LNCAP (cell line): ENCODE measurements at regions not wholly inside any gene's neighbourhood (a gene's known extent, or its start where the extent isn't known, plus 50 kb on each side); places are given as distances from the start of the nearest gene placed in this dataset.
A peak's percentile ranks its signal among the peaks of the same experiment; 100 is the strongest.

Experiments
- CTCF ChIP-seq: fragments of 450-650 bp; IDR thresholded peaks from 2 replicates; pipeline ENCODE4 v1.5.1; 2017; ENCODE audit warnings: mild to moderate bottlenecking

DNA sequence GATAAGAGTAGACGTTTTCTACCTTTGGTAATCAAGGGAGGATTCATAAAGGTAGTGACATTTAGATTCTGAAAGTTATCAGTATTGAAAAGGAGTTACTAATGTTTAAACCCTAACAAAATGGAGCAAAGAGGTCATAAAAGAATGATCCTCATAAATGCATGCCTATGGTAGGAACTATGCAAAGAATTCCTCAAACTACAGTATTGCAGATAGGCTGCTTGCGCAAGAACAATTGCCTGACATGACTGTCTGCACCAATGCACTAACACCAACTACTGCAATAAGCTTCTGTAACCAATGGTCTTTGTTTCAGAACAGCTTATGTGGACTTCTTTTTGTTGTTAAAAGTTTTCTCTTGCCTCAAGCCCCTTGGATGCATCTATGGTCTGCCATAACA is 597.3 kb upstream of the ADGRL4 start:
- TF ChIP-seq CTCF = no peak

DNA sequence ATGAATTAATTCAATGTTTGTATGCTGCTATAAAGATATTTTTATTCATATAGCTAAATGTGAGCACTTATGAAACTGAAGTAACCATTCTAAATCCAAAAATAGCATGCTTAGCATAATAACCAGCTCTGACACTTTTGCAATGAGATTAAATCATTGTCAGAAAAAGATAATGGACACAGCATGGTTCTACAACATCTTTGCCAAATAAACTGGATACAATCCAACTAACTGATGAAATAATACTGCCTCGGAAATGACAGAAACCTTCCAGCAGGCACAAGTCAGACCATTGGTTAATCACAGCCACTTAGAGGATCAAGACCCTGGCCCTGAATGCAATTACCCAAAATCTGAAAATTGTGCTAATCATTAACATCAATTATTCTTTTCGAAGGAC is 592.7 kb upstream of the ADGRL4 start:
- no peak for TF ChIP-seq CTCF

DNA sequence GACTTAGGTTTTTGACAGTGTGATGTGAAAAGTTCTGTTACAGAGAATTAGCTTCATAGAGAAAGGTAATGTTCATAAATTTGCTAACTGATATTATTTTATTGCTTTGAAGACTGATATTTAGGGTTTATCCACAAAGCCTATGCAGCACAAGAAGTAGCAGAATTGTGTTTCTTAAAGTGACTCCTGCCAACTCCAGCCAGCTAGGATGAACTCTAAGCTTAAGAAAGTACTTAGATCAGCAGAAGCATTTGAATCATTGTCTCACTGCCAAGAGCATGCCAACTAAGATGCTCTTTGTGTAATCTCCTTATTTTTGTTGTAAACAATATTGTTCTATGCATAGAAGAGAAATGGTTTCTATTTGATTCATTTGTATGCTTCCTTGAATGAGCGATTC is 589.4 kb upstream of the ADGRL4 start:
- no peak for TF ChIP-seq CTCF

- no peak for TF ChIP-seq CTCF
Measured at GRCh38 chr1:79594121-79594698, 587.7 kb upstream of the ADGRL4 start.

- no peak for TF ChIP-seq CTCF
Measured at GRCh38 chr1:79592707-79593106, 586.2 kb upstream of the ADGRL4 start.

DNA sequence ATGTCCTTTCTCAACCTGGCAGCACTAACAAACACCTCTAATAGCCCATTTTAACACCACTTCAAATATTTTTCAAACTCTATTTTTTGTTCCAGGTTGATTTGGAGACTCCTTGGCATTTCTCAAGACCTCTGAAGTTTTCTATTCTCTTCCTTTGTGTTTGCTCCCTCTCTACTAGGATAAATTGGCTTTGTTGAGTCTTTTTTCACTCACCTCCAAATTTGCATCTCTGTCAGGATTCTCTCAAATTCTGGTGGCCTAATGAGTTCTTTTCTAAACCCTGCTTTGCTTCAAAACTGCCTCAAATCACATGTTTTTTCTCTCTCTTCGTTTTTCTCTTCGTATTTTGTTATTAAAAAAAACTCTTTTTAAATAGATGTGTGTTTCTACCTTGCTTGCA is 582.2 kb upstream of the ADGRL4 start:
- TF ChIP-seq CTCF = no peak

DNA sequence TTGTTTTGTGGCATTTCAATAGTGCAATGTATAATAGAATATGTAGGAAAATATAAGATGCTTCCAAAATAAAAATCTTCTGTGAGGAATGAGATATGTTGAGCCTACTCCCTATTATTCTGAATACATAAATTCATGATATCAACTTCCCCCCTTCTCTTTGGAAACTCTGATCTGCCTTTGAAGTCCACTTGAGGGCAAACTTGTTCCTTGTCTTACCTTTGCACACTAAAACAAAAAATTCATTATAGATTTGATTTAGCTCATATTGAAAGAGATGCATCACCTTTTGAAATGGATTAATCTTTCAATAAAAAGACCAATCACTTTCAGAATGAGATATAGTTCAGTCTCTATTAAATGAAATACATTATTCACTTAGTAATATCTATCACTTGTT is 580.7 kb upstream of the ADGRL4 start:
- TF ChIP-seq CTCF = peak; percentile 51

GRCh38 chr1:79585801-79586200 is 579.3 kb upstream of the ADGRL4 start:
- no peak for TF ChIP-seq CTCF
